ENCODE measurements at regions not wholly inside any gene's neighbourhood (a gene's known extent, or its start where the extent isn't known, plus 50 kb on each side); places are given as distances from the start of the nearest gene placed in this dataset.

DNA sequence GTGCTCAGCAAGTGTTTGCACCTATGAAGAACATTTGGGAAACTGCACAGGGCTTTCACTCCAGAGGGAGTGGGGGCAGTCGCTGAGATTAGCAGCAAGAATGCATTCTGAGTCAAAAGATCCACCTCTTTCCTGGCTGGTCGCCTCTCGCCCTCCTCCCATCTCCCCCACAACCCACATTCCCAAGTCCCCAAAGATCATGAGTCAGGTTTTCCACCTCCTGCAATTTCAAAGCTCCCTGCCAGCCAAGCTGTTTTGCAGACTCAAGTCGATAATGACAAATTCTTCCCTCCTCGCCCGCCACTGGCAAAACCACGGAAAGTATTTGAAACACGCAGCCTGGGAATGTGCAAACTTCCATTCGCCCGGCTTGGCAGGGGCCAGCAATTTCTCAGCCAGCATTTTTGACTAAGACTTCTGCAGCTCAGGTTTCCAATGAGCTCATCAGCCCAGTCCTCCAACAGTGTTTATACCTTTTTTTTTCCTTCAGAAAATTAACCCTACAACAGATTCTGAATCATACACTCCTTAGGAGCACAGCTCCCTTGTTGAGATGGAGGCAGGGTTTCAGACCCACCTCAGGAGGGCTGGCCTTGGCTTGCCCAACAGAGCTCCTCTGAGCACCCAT, 181.4 kb downstream of the SMAD6 start (continued):
- TF ChIP-seq RCOR1 (IDR thresholded peaks at IDR 0.05; ENCODE audit: insufficient replicate concordance, low read length): peak; percentile 95

DNA sequence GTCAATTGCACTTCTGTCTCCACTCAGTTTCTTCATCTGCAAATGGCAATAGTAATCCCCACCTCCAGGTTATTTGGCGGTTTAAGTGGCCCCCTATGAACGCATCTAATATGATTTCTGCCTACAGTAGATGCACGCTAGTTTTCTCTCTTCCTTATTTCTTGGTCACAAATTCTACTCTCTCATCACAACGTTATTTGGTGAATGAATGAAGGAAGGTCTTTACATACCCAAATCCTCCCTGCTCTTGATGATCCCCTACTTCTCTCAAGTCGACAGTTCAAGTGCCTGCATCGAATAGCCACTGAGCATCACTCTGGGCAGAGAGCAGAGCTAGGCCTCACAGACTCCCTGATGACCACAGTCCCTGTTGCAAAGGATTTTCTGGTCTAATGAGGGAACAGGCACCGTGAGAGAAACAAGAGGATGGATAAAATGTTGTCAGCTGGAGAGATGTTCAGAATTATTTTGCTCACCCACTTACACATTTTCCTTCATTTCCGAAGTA, 181.2 kb upstream of the SMAD3 start:
- Histone ChIP-seq H3K4me2 (ENCODE audit: low read depth, low read length) (no peak overlapping the region), H3K36me3 (ENCODE audit: control insufficient read depth, insufficient read depth, low read length) (no peaks in the 10 kb centered on the region), H2AK5ac (ENCODE audit: low read depth, low read length) (peak overlapping the region; percentile 89), H3K18ac (ENCODE audit: low read depth, low read length) (peak overlapping the region; percentile 78), H3K4ac (ENCODE audit: low read depth, low read length) (peak overlapping the region; percentile 90), H4K5ac (ENCODE audit: low read depth, low read length) (peak overlapping the region; percentile 77), H3K9ac (ENCODE audit: low read depth, low read length) (no peak overlapping the region), H3K27ac (ENCODE audit: insufficient read depth, low read length) (peak overlapping the region; percentile 54; the same call in 1 of the 2 replicates), H3K27me3 (ENCODE audit: control insufficient read depth, insufficient read depth, low read length) (no peaks in the 10 kb centered on the region), H4K20me1 (ENCODE audit: insufficient read depth, low read length) (no peaks in the 10 kb centered on the region), H2BK120ac (ENCODE audit: low read depth, low read length) (peak overlapping the region; percentile 83), H2BK20ac (ENCODE audit: low read depth, low read length) (peak overlapping the region; percentile 98), H3K14ac (replicated peaks; ENCODE audit: low read depth, low read length) (peak overlapping the region; percentile 69), H4K91ac (ENCODE audit: insufficient read depth, low read depth, low read length) (peak overlapping the region; percentile 73), H3K9me3 (ENCODE audit: control insufficient read depth, insufficient read depth, low read length) (0 out of 2 replicates have a peak, but pooled peaks cover 4% of the 10 kb centered on the region), H3K4me3 (ENCODE audit: insufficient read depth, low read depth, low read length) (no peak overlapping the region), H3K56ac (ENCODE audit: extremely low read depth, insufficient read depth, low read length) (no peak overlapping the region; the same call in 1 of the 2 replicates), H3K23ac (ENCODE audit: low read depth, low read length) (no peak overlapping the region; the same call in 1 of the 2 replicates), H3K79me1 (ENCODE audit: low read depth in 1 of 2, low read length in 2 of 2) (peaks cover 0 to 19% of the 10 kb centered on the region in 2 experiments; a peak in 2 of 4 replicates), H2BK5ac (ENCODE audit: low read depth, low read length, poor library complexity, severe bottlenecking) (peak overlapping the region; percentile 66), H2BK15ac (ENCODE audit: low read depth, low read length) (peak overlapping the region; percentile 71), H3K4me1 (ENCODE audit: control insufficient read depth, insufficient read depth, low read length) (peaks cover 20% of the 10 kb centered on the region), H4K8ac (ENCODE audit: low read depth in 2 of 2, low read length in 2 of 2) (peak overlapping the region in 1 of 2 experiments; percentile 78; a peak in 3 of 4 replicates), H3K9me1 (ENCODE audit: insufficient read depth, low read length) (peaks cover 22% of the 10 kb centered on the region), H2AK9ac (replicated peaks; ENCODE audit: low read depth, low read length, poor library complexity) (no peak overlapping the region), H2AFZ (replicated peaks; ENCODE audit: low read length, poor library complexity) (no peak overlapping the region)
- CTCF ChIA-PET: no interaction called here
- WGBS, 2 experiments (ENCODE audit: extremely low coverage in 2 of 2, insufficient read length in 1 of 2): no CpG with 5 or more reads among the region's 8 CpGs
- intact Hi-C loops (cut with micrococcal nuclease) (no loop called here), dilution Hi-C loops (cut with HindIII; ENCODE audit: low sequenced_read_pairs, unreplicated experiment) (no loop called here), in situ Hi-C loops (cut with MboI; ENCODE audit: low sequenced_read_pairs) (no loop called here)
- no TSS peak for BruUV-seq (replicated peaks)
- no peak for DNase-seq
- POLR2A ChIA-PET (ENCODE audit: unreplicated experiment): interaction anchor here (0.6 kb wide), 1 partner anchor 896 kb away, joined by 4 read pairs; no protein-coding TSS in a partner anchor
- no peak for ATAC-seq (ENCODE audit: low read depth)
- no peak for TF ChIP-seq FOS (IDR thresholded peaks at IDR 0.05; ENCODE audit: low read depth, low read length)
- no peak for TF ChIP-seq RAD21 (IDR thresholded peaks at IDR 0.05; ENCODE audit: low read length)
- TF ChIP-seq CEBPB (IDR thresholded peaks at IDR 0.05; ENCODE audit: low read depth, low read length): no peak
- no peak for TF ChIP-seq POLR2A (IDR thresholded peaks at IDR 0.05; ENCODE audit: low read depth, low read length)
- TF ChIP-seq CHD1 (IDR thresholded peaks at IDR 0.05; ENCODE audit: low read depth, low read length): no peak
- no peak for TF ChIP-seq SMC3 (IDR thresholded peaks at IDR 0.05; ENCODE audit: low read depth, low read length)
- no peak for TF ChIP-seq MXI1 (IDR thresholded peaks at IDR 0.05; ENCODE audit: borderline replicate concordance, low read depth, low read length)
- no peak for TF ChIP-seq MAZ (IDR thresholded peaks at IDR 0.05; ENCODE audit: borderline replicate concordance, low read depth, low read length)
- no peak for TF ChIP-seq MAFK (IDR thresholded peaks at IDR 0.05; ENCODE audit: low read depth, low read length)
- TF ChIP-seq RFX5 (IDR thresholded peaks at IDR 0.05; ENCODE audit: low read depth, low read length): no peak
- TF ChIP-seq, protein P1, sequence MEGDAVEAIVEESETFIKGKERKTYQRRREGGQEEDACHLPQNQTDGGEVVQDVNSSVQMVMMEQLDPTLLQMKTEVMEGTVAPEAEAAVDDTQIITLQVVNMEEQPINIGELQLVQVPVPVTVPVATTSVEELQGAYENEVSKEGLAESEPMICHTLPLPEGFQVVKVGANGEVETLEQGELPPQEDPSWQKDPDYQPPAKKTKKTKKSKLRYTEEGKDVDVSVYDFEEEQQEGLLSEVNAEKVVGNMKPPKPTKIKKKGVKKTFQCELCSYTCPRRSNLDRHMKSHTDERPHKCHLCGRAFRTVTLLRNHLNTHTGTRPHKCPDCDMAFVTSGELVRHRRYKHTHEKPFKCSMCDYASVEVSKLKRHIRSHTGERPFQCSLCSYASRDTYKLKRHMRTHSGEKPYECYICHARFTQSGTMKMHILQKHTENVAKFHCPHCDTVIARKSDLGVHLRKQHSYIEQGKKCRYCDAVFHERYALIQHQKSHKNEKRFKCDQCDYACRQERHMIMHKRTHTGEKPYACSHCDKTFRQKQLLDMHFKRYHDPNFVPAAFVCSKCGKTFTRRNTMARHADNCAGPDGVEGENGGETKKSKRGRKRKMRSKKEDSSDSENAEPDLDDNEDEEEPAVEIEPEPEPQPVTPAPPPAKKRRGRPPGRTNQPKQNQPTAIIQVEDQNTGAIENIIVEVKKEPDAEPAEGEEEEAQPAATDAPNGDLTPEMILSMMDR (conservative IDR thresholded peaks at IDR 0.05; ENCODE audit: low read depth, low read length): no peak
- no peak for TF ChIP-seq BHLHE40 (IDR thresholded peaks at IDR 0.05; ENCODE audit: low read depth, low read length)
- TF ChIP-seq NFE2L2 (IDR thresholded peaks at IDR 0.05; ENCODE audit: low read depth, low read length): no peak
- TF ChIP-seq, protein P2, sequence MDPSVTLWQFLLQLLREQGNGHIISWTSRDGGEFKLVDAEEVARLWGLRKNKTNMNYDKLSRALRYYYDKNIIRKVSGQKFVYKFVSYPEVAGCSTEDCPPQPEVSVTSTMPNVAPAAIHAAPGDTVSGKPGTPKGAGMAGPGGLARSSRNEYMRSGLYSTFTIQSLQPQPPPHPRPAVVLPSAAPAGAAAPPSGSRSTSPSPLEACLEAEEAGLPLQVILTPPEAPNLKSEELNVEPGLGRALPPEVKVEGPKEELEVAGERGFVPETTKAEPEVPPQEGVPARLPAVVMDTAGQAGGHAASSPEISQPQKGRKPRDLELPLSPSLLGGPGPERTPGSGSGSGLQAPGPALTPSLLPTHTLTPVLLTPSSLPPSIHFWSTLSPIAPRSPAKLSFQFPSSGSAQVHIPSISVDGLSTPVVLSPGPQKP (IDR thresholded peaks at IDR 0.05; ENCODE audit: borderline replicate concordance, low read depth, low read length): no peak
